ENCODE measurements at regions not wholly inside any gene's neighbourhood (a gene's known extent, or its start where the extent isn't known, plus 50 kb on each side); places are given as distances from the start of the nearest gene placed in this dataset.
"Not testable (repeated sequence)": the region's sequence is repeated elsewhere in the genome, so short reads cannot be mapped to it uniquely, and the experiment has no call there.

DNA sequence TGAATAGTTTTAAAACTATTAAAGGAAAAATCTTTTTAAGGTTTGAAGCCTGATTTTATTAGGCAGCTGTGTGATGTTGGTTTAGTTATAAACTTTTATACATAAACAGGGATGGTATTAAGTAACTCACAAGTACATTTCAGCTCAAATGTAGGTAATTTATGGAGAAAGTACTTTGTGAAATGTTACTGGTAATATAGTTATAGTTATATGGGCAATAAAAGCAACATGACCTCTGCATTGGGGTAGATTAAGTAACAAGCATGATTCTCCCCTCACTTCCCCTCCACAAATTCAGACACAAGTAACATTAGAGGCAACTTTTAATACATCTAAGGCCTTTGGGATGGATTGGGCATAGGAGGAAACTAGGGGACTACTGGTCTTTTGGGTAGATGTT is 154.3 kb upstream of the ID4 start:
- no peak for DNase-seq (ENCODE audit: low spot score)

- DNase-seq (ENCODE audit: low spot score): no peak
Observed at GRCh38 chr6:19690325-19691075, 146.7 kb upstream of the ID4 start.

GRCh38 chr6:19691465-19692167 is 145.6 kb upstream of the ID4 start:
- no peak for DNase-seq (ENCODE audit: low spot score)

- no peak for DNase-seq (ENCODE audit: low spot score)
Observed at GRCh38 chr6:19692506-19693298, 144.5 kb upstream of the ID4 start.

DNA sequence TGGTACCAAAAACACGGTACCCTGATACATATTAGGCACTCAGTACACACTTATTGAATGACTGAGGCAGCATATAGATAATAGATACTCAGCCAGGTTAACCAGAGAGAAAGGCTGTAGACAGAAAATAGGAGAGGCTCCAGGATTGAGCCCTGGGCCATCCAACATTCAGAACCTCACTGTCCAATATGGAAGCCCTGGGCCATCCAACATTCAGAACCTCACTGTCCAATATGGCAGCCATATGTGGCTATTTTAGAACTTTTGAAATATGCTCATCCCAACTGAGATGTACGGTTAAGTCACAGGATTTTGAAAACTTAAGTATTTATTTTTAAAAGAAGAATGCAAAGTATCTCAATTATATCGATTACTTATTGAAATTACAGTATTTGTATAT is 142.5 kb upstream of the ID4 start:
- no peak for DNase-seq (ENCODE audit: low spot score)

DNA sequence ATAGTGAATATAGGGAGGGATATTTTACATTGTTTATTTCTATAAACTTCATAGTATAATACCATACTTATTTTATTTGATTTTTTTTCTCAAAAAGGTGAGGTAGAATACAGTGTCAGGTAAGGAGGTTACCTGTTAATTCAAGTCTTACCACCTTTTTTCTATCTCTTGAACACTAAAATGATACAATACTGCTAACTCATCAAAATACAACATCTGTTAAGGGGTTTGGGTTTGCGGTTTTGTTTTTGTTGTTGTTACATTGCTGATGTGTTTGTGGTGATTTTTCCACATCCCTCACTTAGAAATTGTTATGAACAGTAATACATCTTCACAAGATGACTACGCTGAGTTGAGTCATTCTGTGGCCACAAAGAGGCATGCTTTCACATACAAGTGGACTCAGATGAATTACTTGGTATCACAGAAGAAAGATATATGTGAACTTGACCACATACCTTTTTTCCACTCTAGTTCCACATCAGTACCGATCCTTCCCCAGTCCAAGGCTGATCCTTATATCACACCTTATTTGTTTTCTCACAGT is 139.4 kb upstream of the ID4 start:
- no peak for DNase-seq (ENCODE audit: low spot score)

- DNase-seq (ENCODE audit: low spot score): no peak
Observed at GRCh38 chr6:19699932-19700331, 137.2 kb upstream of the ID4 start.

- DNase-seq (ENCODE audit: low spot score): no peak
Observed at GRCh38 chr6:19705606-19706005, 131.6 kb upstream of the ID4 start.

DNA sequence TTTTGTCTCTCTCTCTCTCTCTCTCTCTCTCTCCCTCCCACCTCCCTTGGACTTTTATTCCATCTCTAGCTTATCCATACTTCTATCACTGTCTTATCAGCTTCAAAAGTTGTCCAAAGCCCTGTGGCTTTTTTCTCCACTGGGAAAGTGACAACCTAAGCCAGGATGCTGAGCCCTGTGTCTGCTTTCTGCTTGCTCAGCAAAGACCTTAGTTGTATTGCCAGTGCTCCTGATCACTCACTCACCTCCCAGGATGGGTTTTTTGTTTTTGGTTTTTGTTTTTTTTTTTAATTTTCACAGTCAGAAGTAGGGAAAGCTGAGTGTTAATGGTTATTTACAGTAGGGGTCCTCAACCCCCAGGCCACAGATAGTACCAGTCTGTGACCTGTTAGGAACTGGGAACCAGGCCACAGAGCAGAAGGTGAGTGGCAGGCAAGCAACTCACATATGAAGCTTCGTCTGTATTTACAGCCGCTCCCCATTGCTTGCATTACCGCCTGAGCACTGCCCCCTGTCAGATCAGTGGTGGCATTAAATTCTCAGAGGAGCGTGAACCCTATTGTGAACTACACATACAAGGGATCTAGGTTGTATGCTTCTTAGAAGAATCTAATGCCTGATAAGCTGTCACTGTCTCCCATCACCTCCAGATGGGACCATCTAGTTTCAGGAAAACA is 125.0 kb upstream of the ID4 start:
- DNase-seq (ENCODE audit: low spot score): no peak

- no peak for DNase-seq (ENCODE audit: low spot score)
Observed at GRCh38 chr6:19712998-19713397, 124.2 kb upstream of the ID4 start.

- DNase-seq (ENCODE audit: low spot score): no peak
Observed at GRCh38 chr6:19713411-19713810, 123.8 kb upstream of the ID4 start.

GRCh38 chr6:19713984-19714383 is 123.2 kb upstream of the ID4 start:
- no peak for DNase-seq (ENCODE audit: low spot score)

DNA sequence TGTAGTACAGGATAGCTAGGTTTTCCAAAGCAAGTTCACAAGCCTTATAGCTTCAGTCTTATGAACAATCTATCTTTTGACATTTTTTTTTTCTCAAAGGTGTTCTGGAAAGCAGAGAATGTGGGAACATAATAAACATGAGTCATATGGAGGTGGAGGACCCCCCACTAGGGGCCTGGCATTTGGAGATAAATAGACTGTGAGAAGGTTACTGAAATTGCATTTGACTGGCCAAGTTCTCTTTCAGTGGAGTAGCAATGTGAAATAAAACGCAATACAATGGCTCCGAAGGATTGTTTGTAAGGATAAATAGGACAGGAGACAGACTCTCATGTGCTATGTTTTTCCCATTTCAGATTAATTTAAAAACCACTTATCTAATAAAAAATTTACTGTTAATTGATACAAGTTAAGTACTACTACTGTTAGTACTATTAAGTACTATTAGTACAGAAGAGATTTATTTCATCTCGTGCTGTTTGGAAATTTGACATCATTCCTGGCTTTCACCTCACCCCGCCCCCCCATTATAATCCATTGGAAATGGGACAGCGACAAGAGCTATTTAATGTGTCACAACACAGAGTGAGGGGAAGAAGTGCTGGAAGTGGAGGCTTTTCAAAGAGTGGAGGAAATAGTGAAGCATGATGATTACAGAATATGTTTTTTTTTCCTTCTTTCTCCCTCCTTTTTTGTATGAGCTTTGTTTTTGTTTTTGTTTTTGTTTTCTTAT is 122.6 kb upstream of the ID4 start:
- no peak for DNase-seq (ENCODE audit: low spot score)

DNA sequence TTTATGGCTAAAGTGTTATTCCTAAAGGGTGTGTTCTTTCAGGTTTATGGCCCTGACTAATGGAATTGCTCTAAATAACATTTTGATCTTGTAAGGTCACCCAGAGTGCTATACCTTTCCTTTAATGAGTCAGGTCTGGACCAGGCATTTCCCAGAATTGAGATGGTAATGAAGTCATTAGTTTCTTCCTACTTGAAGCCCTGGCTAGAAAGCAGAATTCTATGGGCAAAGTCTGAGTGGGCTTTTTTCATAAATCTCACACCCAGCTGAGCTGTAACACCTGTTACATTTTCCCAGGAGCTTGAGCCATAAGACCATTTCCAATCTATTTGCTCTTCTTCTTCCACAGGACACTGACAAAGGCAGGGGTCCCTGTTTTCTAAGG is 122.0 kb upstream of the ID4 start:
- no peak for DNase-seq (ENCODE audit: low spot score)

DNA sequence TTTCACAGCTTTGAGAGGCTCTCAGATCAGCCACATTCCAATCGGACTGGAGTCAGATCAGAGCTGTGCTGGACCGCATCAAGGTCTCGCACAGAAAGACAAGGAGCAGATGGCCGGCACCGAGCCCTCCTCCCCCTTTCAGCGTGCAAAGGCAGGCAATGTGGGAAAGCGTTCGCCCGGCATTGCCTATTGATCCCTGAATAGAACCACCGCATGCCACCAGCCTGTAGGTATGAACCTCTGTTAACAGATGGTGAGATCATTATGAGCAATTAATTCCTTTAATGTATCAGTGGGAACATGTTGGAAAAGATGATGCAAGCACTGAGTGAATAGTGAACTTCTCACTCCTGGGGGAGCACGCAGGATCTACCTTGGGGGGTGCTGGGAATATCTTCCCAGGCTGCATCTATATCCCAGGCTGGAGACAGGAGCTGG is 117.5 kb upstream of the ID4 start:
- DNase-seq (ENCODE audit: low spot score): no peak

DNA sequence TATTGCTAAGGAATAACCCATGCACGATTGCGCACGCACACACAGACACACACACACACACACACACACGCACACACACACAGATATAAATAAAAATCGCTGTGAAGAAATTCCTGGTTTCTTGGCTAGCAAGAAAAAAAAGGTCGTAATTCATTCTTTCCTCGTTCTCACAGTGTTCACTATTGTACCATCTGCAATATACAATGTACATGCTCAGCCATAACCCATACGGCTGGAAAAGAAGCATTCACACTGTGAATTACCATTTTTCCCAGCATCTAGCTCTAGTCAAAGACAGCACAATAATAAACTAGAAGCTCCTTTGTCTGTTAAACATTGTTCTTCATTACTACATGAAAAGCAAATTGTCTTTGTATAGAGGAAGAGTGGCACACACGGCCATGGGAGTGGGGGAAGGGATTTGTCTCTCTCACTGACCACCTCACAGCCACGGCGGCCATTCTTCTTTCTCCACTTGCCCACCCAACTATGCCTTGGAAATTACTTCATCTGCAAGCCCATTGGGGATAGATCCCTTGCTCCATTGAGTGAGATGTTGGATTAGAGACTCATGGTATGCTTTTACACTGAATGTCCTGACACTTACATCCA is 115.3 kb upstream of the ID4 start:
- no peak for DNase-seq (ENCODE audit: low spot score)

- no peak for DNase-seq (ENCODE audit: low spot score)
Observed at GRCh38 chr6:19722999-19723398, 114.2 kb upstream of the ID4 start.

DNA sequence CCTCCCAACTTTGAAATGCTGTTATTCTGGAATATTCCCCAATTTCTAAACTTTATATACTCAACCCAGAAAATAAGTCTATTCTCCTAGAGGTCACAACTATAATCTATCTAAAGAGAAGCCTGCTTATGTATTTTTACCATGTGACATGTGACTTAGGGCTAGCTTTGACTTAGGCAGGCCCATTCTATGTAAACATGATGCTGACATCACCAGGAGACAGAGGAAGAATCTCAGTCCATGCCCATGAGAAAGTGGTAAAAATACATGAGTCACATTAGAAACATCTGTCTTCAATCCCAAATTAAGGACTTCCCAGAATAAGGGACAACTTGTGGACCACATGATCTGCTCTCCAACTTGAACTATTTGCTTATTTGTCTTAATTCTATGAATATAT is 113.6 kb upstream of the ID4 start:
- DNase-seq (ENCODE audit: low spot score): no peak

DNA sequence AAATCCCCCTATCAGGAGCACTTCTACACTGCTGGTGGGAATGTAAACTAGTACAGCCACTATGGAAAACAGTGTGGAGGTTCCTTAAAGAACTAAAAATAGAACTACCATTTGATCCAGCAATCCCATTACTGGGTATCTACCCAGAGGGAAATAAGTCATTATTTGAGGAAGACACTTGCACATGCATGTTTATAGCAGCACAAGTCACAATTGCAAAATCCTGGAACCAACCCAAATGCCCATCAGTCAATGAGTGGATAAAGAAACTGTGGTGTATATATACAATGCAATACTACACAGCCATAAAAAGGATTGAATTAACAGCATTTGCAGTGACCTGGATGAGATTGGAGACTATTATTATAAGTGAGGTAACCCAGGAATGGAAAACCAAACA is 111.7 kb upstream of the ID4 start:
- DNase-seq (ENCODE audit: low spot score): not testable (repeated sequence)

DNA sequence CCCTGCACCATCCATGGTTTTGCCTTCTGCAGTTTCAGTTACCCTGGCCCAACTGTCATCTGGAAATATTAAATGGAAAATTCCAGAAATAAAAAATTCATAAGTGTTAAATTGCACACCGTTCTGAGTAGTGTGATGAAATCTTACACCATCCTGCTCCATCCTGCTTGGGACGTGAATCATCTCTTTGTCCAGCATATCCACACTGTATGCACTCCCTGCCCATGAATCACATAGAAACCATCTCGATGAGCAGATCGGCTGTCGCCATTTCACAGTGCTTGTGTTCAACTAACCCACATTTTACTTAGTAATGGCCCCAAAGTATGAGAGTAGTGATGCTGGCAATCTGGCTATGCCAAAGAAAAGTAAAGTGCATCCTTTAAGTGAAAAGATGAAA is 105.9 kb upstream of the ID4 start:
- no peak for DNase-seq (ENCODE audit: low spot score)

- no peak for DNase-seq (ENCODE audit: low spot score)
Observed at GRCh38 chr6:19734061-19734460, 103.1 kb upstream of the ID4 start.

All from ureter (tissue), 1 donor.